HG03025 (cell line): ENCODE measurements at regions not wholly inside any gene's neighbourhood (a gene's known extent, or its start where the extent isn't known, plus 50 kb on each side); places are given as distances from the start of the nearest gene placed in this dataset.
"Not testable (repeated sequence)": the region's sequence is repeated elsewhere in the genome, so short reads cannot be mapped to it uniquely, and the experiment has no call there.

Experiments
- ATAC-seq: cut with Tn5 transposase; IDR thresholded peaks from one replicate; pipeline ENCODE4 v1.9.1; 2021; ENCODE audit warnings: mild to moderate bottlenecking, moderate library complexity; ENCODE audit not compliant: unreplicated experiment, low FRiP score

GRCh38 chr14:47988175-47988574 lies 312.8 kb upstream of the MDGA2 start:
- no peak for ATAC-seq

GRCh38 chr14:47978871-47979270 lies 303.5 kb upstream of the MDGA2 start:
- ATAC-seq, result no peak

- no peak for ATAC-seq
Observed at GRCh38 chr14:47976139-47976538, 300.7 kb upstream of the MDGA2 start.

GRCh38 chr14:47966076-47966810 lies 290.8 kb upstream of the MDGA2 start:
- ATAC-seq, result no peak

GRCh38 chr14:47961634-47962033 lies 286.2 kb upstream of the MDGA2 start:
- ATAC-seq, result no peak

- no peak for ATAC-seq
Observed at GRCh38 chr14:47959740-47960139, 284.3 kb upstream of the MDGA2 start.

GRCh38 chr14:47949006-47949405 lies 273.6 kb upstream of the MDGA2 start:
- ATAC-seq, result no peak

- ATAC-seq, result no peak
Observed at GRCh38 chr14:47935332-47935731, 259.9 kb upstream of the MDGA2 start.

GRCh38 chr14:47929334-47929733 lies 253.9 kb upstream of the MDGA2 start:
- ATAC-seq, result peak; percentile 78

GRCh38 chr14:47921133-47921532 lies 245.7 kb upstream of the MDGA2 start:
- ATAC-seq, result no peak

GRCh38 chr14:47919997-47920396 lies 244.6 kb upstream of the MDGA2 start:
- no peak for ATAC-seq

GRCh38 chr14:47919334-47919846 lies 244.0 kb upstream of the MDGA2 start:
- no peak for ATAC-seq

GRCh38 chr14:47917344-47917954 lies 242.0 kb upstream of the MDGA2 start:
- ATAC-seq, result no peak

- ATAC-seq, result not testable (repeated sequence)
Observed at GRCh38 chr14:47901141-47901540, 225.7 kb upstream of the MDGA2 start.

GRCh38 chr14:47899685-47900084 lies 224.3 kb upstream of the MDGA2 start:
- no peak for ATAC-seq

GRCh38 chr14:47874350-47874749 lies 198.9 kb upstream of the MDGA2 start:
- ATAC-seq, result no peak

- no peak for ATAC-seq
Observed at GRCh38 chr14:47872588-47872987, 197.2 kb upstream of the MDGA2 start.

- ATAC-seq, result no peak
Observed at GRCh38 chr14:47863441-47863840, 188.0 kb upstream of the MDGA2 start.

- no peak for ATAC-seq
Observed at GRCh38 chr14:47857646-47858045, 182.2 kb upstream of the MDGA2 start.

GRCh38 chr14:47852278-47852677 lies 176.9 kb upstream of the MDGA2 start:
- no peak for ATAC-seq

- no peak for ATAC-seq
Observed at GRCh38 chr14:47846008-47846407, 170.6 kb upstream of the MDGA2 start.

GRCh38 chr14:47843236-47843635 lies 167.8 kb upstream of the MDGA2 start:
- no peak for ATAC-seq
